A549 (cell line): ENCODE measurements at regions not wholly inside any gene's neighbourhood (a gene's known extent, or its start where the extent isn't known, plus 50 kb on each side); places are given as distances from the start of the nearest gene placed in this dataset.

Experiments used
- CHD2 ChIP-seq: fragments of 150-350 bp; IDR thresholded peaks from 2 replicates; pipeline ENCODE4 v1.6.1; 2014; ENCODE audit warnings: low read length; ENCODE audit not compliant: partially characterized antibody
- CTCF ChIP-seq: fragments of >200 bp; sonication (Bioruptor Twin); formaldehyde crosslinking; IDR thresholded peaks from 3 replicates; pipeline ENCODE4 v1.5.1; 2016
- ELK1 ChIP-seq: fragments of 150-350 bp; IDR thresholded peaks from 2 replicates; pipeline ENCODE4 v1.6.1; 2014; ENCODE audit warnings: low read depth, mild to moderate bottlenecking, low read length
- MAX ChIP-seq: IDR thresholded peaks from 2 replicates; pipeline ENCODE4 v1.6.1; 2012
- RCOR1 ChIP-seq: fragments of 150-350 bp; IDR thresholded peaks from 2 replicates; pipeline ENCODE4 v1.6.1; 2014; ENCODE audit warnings: antibody characterized with exemption, low read length, low read depth
- SMC3 ChIP-seq: fragments of >200 bp; sonication (Bioruptor Twin); formaldehyde crosslinking; IDR thresholded peaks from 3 replicates; pipeline ENCODE4 v1.6.1; 2018; ENCODE audit warnings: inconsistent platforms

- no peak for TF ChIP-seq ELK1
- no peak for TF ChIP-seq SMC3
- no peak for TF ChIP-seq MAX
- TF ChIP-seq CTCF: no peak
- TF ChIP-seq RCOR1: no peak
- TF ChIP-seq CHD2: no peak
Observed at GRCh38 chr4:152187693-152188092, 348.2 kb downstream of the FBXW7 start.
